ENCODE measurements at regions not wholly inside any gene's neighbourhood (a gene's known extent, or its start where the extent isn't known, plus 50 kb on each side); places are given as distances from the start of the nearest gene placed in this dataset.

DNA sequence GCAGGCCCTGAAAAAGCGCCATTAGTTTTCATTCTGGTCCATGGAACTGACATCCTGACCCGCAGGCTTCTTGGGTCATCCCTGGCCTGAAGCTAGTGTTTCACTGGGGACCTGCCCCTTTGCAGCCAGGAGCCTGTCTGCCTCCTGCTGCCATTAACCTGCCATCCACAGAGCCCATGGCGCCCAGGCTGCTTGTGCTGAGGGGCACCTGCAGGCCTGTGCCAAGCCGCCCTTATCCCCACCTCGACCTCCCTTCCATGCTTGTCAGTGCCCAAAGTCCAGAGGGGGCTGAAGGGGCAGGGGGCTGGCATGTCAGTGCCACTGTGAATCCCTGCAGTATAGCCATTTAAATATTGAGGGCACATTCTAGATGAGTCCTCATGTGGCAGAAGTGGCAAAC lies 207.6 kb upstream of the USP25 start:
- no peak overlapping the region for H3K4me3 ChIP-seq (ENCODE audit: low read length in 2 of 2)
- no peaks in the 10 kb centered on the region for H3K36me3 ChIP-seq (ENCODE audit: control insufficient read depth in 2 of 2, insufficient read depth in 2 of 2, low read length in 2 of 2)
- H3K27me3 ChIP-seq (ENCODE audit: control insufficient read depth in 1 of 2, insufficient read depth in 2 of 2, low read length in 2 of 2), result no peaks in the 10 kb centered on the region
- no peak overlapping the region for H3K27ac ChIP-seq (ENCODE audit: low read length)
- no peaks in the 10 kb centered on the region for H3K9me3 ChIP-seq (ENCODE audit: control insufficient read depth in 2 of 2, low read length in 2 of 2)
- no peaks in the 10 kb centered on the region for H3K4me1 ChIP-seq (ENCODE audit: control insufficient read depth, insufficient read depth, low read length)
- H3K9ac ChIP-seq (ENCODE audit: low read length in 2 of 2), result no peak overlapping the region

DNA sequence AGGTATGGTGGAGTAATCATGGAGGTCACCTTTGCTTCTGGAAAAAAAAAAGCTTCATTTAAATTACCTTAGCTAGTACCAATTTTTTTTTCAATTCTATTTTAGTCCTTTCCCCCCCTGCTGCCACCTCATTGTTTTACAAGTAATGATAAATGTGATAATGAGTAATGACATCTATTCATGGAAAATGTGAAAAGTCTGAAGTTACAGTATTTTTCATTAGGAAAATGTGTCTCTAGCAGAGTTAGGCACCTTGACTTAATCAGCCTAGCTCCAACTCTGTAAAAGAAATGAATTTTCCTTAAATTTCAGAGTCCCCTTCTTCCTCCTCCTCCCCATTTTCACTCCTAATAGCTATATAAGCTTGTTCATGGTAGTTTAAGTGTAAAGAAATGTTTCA lies 204.9 kb upstream of the USP25 start:
- H3K9ac ChIP-seq (ENCODE audit: low read length in 2 of 2), result no peak overlapping the region
- H3K9me3 ChIP-seq (ENCODE audit: control insufficient read depth in 2 of 2, low read length in 2 of 2), result no peaks in the 10 kb centered on the region
- no peaks in the 10 kb centered on the region for H3K27me3 ChIP-seq (ENCODE audit: control insufficient read depth in 1 of 2, insufficient read depth in 2 of 2, low read length in 2 of 2)
- no peaks in the 10 kb centered on the region for H3K4me1 ChIP-seq (ENCODE audit: control insufficient read depth, insufficient read depth, low read length)
- H3K4me3 ChIP-seq (ENCODE audit: low read length in 2 of 2), result no peak overlapping the region
- no peaks in the 10 kb centered on the region for H3K36me3 ChIP-seq (ENCODE audit: control insufficient read depth in 2 of 2, insufficient read depth in 2 of 2, low read length in 2 of 2)
- H3K27ac ChIP-seq (ENCODE audit: low read length), result no peak overlapping the region

DNA sequence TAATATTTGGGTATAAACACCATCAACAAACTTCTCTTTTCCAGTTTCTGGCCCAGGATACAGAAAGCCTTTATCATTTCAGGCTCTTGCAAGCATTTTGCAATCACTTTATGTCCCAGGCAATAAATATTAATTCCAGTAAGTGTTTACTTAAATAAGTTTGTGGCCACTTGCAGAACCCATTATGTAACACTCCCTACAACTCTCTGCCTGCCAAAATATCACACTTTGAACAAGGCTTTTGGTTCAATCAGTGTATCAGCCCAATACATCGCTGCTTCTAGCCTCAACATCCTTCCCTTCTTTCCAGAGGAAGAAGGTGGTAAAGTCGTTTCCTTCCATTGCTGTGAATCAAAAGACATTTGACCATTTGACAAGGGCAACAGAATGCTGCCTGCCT lies 203.0 kb upstream of the USP25 start:
- Histone ChIP-seq H3K9ac (ENCODE audit: low read length in 2 of 2) (no peak overlapping the region), H3K4me1 (ENCODE audit: control insufficient read depth, insufficient read depth, low read length) (no peaks in the 10 kb centered on the region), H3K27ac (ENCODE audit: low read length) (no peak overlapping the region), H3K36me3 (ENCODE audit: control insufficient read depth in 2 of 2, insufficient read depth in 2 of 2, low read length in 2 of 2) (no peaks in the 10 kb centered on the region), H3K9me3 (ENCODE audit: control insufficient read depth in 2 of 2, low read length in 2 of 2) (no peaks in the 10 kb centered on the region), H3K4me3 (ENCODE audit: low read length in 2 of 2) (no peak overlapping the region), H3K27me3 (ENCODE audit: control insufficient read depth in 1 of 2, insufficient read depth in 2 of 2, low read length in 2 of 2) (no peaks in the 10 kb centered on the region)

DNA sequence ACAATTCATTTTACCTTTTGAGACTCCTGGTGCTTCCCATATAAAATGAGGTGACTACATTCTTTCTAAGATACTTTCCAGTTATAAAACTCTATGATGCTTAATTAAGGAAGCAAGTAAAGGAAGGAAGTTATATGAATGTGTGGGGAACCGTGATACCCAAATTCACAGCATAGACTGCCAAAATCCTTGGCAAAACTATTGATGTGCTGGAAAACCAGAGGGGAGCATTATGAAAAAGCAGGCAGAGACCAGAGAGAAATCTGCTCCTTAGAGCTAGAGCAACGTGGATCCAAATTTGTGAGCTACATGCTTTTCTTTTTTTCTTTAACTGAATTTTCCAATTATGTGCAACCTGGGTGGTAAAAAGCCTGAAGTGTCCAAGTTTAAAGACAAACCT lies 201.4 kb upstream of the USP25 start:
- Histone ChIP-seq H3K4me1 (ENCODE audit: control insufficient read depth, insufficient read depth, low read length) (no peaks in the 10 kb centered on the region), H3K36me3 (ENCODE audit: control insufficient read depth in 2 of 2, insufficient read depth in 2 of 2, low read length in 2 of 2) (no peaks in the 10 kb centered on the region), H3K9me3 (ENCODE audit: control insufficient read depth in 2 of 2, low read length in 2 of 2) (no peaks in the 10 kb centered on the region), H3K27me3 (ENCODE audit: control insufficient read depth in 1 of 2, insufficient read depth in 2 of 2, low read length in 2 of 2) (no peaks in the 10 kb centered on the region), H3K9ac (ENCODE audit: low read length in 2 of 2) (no peak overlapping the region), H3K4me3 (ENCODE audit: low read length in 2 of 2) (no peak overlapping the region), H3K27ac (ENCODE audit: low read length) (no peak overlapping the region)

DNA sequence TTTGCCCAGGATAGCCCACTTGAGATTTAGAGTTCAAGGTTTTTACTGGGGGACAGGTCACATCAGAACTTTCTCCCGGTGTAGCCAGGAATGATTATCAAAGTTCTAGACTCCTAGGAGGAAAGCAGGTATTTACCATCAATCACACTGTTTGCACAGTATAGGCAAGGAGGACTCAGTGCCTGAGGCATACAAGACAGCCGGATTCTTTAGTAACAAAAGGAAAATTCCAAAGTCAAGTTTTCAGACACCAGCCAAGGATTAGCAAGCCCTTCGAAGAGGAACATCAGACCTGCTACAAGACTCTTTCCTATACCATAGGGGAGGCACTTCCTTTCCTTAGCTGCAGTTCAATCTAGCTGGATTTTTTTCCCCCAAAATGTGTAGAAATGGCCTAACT lies 197.8 kb upstream of the USP25 start:
- H3K27me3 ChIP-seq (ENCODE audit: control insufficient read depth in 1 of 2, insufficient read depth in 2 of 2, low read length in 2 of 2), result no peaks in the 10 kb centered on the region
- H3K4me1 ChIP-seq (ENCODE audit: control insufficient read depth, insufficient read depth, low read length), result no peaks in the 10 kb centered on the region
- H3K9ac ChIP-seq (ENCODE audit: low read length in 2 of 2), result no peak overlapping the region
- H3K4me3 ChIP-seq (ENCODE audit: low read length in 2 of 2), result no peak overlapping the region
- no peak overlapping the region for H3K27ac ChIP-seq (ENCODE audit: low read length)
- H3K36me3 ChIP-seq (ENCODE audit: control insufficient read depth in 2 of 2, insufficient read depth in 2 of 2, low read length in 2 of 2), result no peaks in the 10 kb centered on the region
- no peaks in the 10 kb centered on the region for H3K9me3 ChIP-seq (ENCODE audit: control insufficient read depth in 2 of 2, low read length in 2 of 2)

DNA sequence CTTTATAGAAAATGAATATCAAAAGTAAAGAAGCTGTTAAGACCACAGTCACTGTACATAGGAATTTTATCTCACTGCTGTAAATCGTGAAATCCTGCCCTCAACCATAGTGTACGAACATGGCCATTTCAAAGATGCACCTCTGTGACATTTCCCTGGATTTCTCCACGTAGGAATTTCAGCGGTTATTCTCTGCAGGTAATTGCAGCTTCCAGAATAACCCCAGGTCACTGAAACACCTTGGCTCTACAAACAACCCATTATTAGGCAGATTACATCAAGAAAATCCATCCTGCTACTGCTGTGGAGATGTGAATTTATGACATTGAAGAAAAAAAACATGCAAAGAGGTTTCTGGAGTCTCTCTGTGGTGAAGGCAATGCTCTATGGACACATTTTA lies 196.2 kb upstream of the USP25 start:
- Histone ChIP-seq H3K9ac (ENCODE audit: low read length in 2 of 2) (no peak overlapping the region), H3K4me1 (ENCODE audit: control insufficient read depth, insufficient read depth, low read length) (no peaks in the 10 kb centered on the region), H3K27ac (ENCODE audit: low read length) (no peak overlapping the region)

DNA sequence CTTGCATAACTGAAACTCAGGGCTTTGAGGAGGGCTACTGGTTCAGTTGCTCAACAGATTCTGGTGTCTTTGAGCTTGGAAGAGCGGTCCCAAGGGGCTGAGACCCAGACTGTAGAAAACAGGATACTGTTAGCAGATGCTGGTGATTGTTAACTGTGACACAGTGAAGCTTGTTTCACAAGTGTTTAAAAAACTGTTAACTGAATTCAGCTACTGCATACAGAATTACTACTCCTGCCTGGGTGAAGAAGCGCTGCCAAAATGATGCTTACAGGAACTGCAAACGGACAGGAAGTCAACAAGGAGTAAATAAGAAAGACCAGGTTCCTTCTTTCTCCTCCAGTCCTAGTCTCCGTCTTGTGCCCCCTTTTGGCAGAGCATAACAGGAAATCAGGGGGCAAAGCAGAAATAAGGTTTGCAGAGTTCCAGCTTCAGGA lies 195.3 kb upstream of the USP25 start:
- H3K9me3 ChIP-seq (ENCODE audit: control insufficient read depth in 2 of 2, low read length in 2 of 2), result no peaks in the 10 kb centered on the region
- no peaks in the 10 kb centered on the region for H3K4me1 ChIP-seq (ENCODE audit: control insufficient read depth, insufficient read depth, low read length)
- H3K36me3 ChIP-seq (ENCODE audit: control insufficient read depth in 2 of 2, insufficient read depth in 2 of 2, low read length in 2 of 2), result no peaks in the 10 kb centered on the region

More for the DNA sequence above, 196.2 kb upstream of the USP25 start:
- Histone ChIP-seq H3K27me3 (ENCODE audit: control insufficient read depth in 1 of 2, insufficient read depth in 2 of 2, low read length in 2 of 2) (no peaks in the 10 kb centered on the region), H3K9me3 (ENCODE audit: control insufficient read depth in 2 of 2, low read length in 2 of 2) (no peaks in the 10 kb centered on the region), H3K4me3 (ENCODE audit: low read length in 2 of 2) (no peak overlapping the region), H3K36me3 (ENCODE audit: control insufficient read depth in 2 of 2, insufficient read depth in 2 of 2, low read length in 2 of 2) (no peaks in the 10 kb centered on the region)

DNA sequence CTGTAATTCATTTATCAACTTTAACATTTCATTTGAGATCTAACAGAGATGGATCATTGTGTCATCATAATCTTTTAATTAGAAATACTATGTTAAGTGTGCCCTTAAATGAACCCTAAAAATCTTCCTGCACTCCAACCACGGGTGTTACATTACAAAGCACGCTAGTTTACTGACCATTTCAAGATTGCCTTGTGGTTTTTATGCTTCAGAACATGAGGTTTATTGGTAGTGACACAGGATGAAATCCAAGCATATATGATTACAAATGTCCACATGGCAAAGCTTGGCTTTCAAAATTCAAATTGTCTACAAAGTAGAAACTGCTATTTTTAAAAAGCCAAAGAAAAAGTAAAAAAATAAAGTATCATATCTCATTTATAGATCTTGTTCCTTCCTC lies 190.4 kb upstream of the USP25 start:
- Histone ChIP-seq H3K9me3 (ENCODE audit: control insufficient read depth in 2 of 2, low read length in 2 of 2) (no peaks in the 10 kb centered on the region), H3K27me3 (ENCODE audit: control insufficient read depth in 1 of 2, insufficient read depth in 2 of 2, low read length in 2 of 2) (no peaks in the 10 kb centered on the region), H3K4me3 (ENCODE audit: low read length in 2 of 2) (no peak overlapping the region), H3K36me3 (ENCODE audit: control insufficient read depth in 2 of 2, insufficient read depth in 2 of 2, low read length in 2 of 2) (no peaks in the 10 kb centered on the region), H3K4me1 (ENCODE audit: control insufficient read depth, insufficient read depth, low read length) (no peaks in the 10 kb centered on the region), H3K27ac (ENCODE audit: low read length) (no peak overlapping the region), H3K9ac (ENCODE audit: low read length in 2 of 2) (no peak overlapping the region)

More for the DNA sequence above, 195.3 kb upstream of the USP25 start:
- Histone ChIP-seq H3K4me3 (ENCODE audit: low read length in 2 of 2) (no peak overlapping the region), H3K27me3 (ENCODE audit: control insufficient read depth in 1 of 2, insufficient read depth in 2 of 2, low read length in 2 of 2) (no peaks in the 10 kb centered on the region), H3K27ac (ENCODE audit: low read length) (no peak overlapping the region), H3K9ac (ENCODE audit: low read length in 2 of 2) (no peak overlapping the region)

DNA sequence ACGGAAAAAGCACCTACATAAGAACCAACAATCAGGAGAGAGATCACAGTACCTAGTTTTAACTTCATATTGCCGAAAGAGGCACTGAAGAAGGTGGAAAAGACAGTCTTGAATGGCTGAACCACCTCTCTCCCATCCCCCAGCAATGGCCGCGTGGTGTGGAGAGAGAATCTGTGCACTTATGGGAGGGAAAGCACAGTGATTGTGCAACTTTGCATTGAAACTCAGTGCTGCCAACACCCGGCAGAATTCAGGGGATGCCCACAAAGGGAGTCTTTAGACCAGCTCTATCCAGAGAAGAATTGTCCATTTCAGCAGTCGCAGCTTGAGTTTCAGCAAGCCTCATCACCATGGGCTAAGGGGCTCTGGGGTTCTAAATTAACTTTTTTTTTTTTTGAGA lies 186.3 kb upstream of the USP25 start:
- Histone ChIP-seq H3K9ac (ENCODE audit: low read length in 2 of 2) (no peak overlapping the region), H3K27me3 (ENCODE audit: control insufficient read depth in 1 of 2, insufficient read depth in 2 of 2, low read length in 2 of 2) (no peaks in the 10 kb centered on the region), H3K4me1 (ENCODE audit: control insufficient read depth, insufficient read depth, low read length) (no peaks in the 10 kb centered on the region), H3K4me3 (ENCODE audit: low read length in 2 of 2) (no peak overlapping the region), H3K36me3 (ENCODE audit: control insufficient read depth in 2 of 2, insufficient read depth in 2 of 2, low read length in 2 of 2) (no peaks in the 10 kb centered on the region), H3K9me3 (ENCODE audit: control insufficient read depth in 2 of 2, low read length in 2 of 2) (no peaks in the 10 kb centered on the region), H3K27ac (ENCODE audit: low read length) (no peak overlapping the region)

DNA sequence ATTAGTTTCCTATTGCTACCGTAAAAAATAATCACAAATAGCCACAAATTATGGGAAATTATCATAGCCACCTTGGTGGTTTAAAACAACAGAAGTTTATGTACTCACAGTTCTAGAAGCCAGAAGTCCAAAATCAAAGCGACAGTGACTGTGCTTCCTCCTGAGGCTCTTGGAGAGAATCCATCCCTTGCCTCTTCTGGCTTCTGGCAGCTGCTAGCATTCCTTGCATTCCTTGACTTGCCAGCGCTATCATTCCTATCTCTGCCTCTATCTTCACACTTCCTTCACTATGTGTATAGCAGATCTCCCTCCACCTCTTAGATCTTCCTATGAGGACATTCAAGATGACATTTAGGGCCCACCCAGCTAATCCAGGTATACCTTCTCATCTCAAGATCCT lies 180.1 kb upstream of the USP25 start:
- no peaks in the 10 kb centered on the region for H3K36me3 ChIP-seq (ENCODE audit: control insufficient read depth in 2 of 2, insufficient read depth in 2 of 2, low read length in 2 of 2)
- H3K9ac ChIP-seq (ENCODE audit: low read length in 2 of 2), result no peak overlapping the region
- no peaks in the 10 kb centered on the region for H3K9me3 ChIP-seq (ENCODE audit: control insufficient read depth in 2 of 2, low read length in 2 of 2)
- H3K4me1 ChIP-seq (ENCODE audit: control insufficient read depth, insufficient read depth, low read length), result no peaks in the 10 kb centered on the region
- no peak overlapping the region for H3K4me3 ChIP-seq (ENCODE audit: low read length in 2 of 2)
- no peak overlapping the region for H3K27ac ChIP-seq (ENCODE audit: low read length)
- no peaks in the 10 kb centered on the region for H3K27me3 ChIP-seq (ENCODE audit: control insufficient read depth in 1 of 2, insufficient read depth in 2 of 2, low read length in 2 of 2)

DNA sequence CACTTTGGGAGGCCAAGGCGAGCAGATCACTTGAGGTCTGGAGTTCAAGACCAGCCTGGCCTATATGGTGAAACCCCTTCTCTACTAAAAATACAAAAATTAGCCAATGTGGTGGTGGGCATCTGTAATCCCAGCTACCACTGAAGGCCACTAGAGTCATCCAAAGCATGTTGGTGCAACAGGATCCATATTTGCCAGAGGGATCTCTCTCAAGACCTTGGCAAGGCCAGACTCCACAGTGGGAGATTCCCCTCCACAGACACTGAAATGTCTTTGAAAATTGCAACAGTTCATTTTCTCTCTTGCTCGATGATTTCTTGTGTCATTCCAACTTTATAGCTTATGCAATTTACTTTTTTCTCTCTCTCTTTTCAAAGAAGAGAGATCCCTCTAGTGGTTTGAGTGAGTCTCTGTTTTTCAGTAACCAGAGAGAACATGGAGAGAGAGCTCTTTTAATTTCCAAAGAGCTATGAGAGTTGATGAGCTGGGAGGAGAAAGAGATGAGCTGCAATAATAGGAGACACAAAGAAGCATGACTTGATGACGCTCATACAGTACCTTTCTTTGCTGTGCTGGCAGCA lies 176.8 kb upstream of the USP25 start:
- Histone ChIP-seq H3K9ac (ENCODE audit: low read length in 2 of 2) (no peak overlapping the region), H3K4me1 (ENCODE audit: control insufficient read depth, insufficient read depth, low read length) (no peaks in the 10 kb centered on the region), H3K36me3 (ENCODE audit: control insufficient read depth in 2 of 2, insufficient read depth in 2 of 2, low read length in 2 of 2) (no peaks in the 10 kb centered on the region), H3K4me3 (ENCODE audit: low read length in 2 of 2) (no peak overlapping the region), H3K27me3 (ENCODE audit: control insufficient read depth in 1 of 2, insufficient read depth in 2 of 2, low read length in 2 of 2) (no peaks in the 10 kb centered on the region), H3K9me3 (ENCODE audit: control insufficient read depth in 2 of 2, low read length in 2 of 2) (peaks cover 0 to 4% of the 10 kb centered on the region in 2 donors), H3K27ac (ENCODE audit: low read length) (no peak overlapping the region)
